SU-DHL-6 (cell line): ENCODE measurements at regions not wholly inside any gene's neighbourhood (a gene's known extent, or its start where the extent isn't known, plus 50 kb on each side); places are given as distances from the start of the nearest gene placed in this dataset.

ENCODE experiments used
- H2AFZ ChIP-seq: fragments of 200-600 bp; sonication (generic); 2 replicates; pipeline ENCODE4 v1.6.1; 2014; ENCODE audit warnings: low read depth, mild to moderate bottlenecking, moderate library complexity, mixed read lengths, antibody characterized with exemption, low read length; ENCODE audit not compliant: severe bottlenecking
- H3F3A ChIP-seq: fragments of 200-600 bp; shearing (Covaris generic); 2 replicates; pipeline ENCODE4 v1.6.0; 2016; ENCODE audit warnings: antibody characterized with exemption, mild to moderate bottlenecking; ENCODE audit not compliant: insufficient read depth
- H3K27ac ChIP-seq: fragments of 200-600 bp; sonication (generic); 2 replicates; pipeline ENCODE4 v1.5.1; 2016; ENCODE audit warnings: low read depth, mild to moderate bottlenecking, low read length, moderate library complexity, mixed read lengths
- H3K27me3 ChIP-seq: fragments of 200-600 bp; sonication (generic), shearing (Covaris generic); 2 replicates; pipeline ENCODE4 v1.6.0; 2014; ENCODE audit warnings: mild to moderate bottlenecking, low read length
- H3K36me3 ChIP-seq: fragments of 200-600 bp; sonication (generic); 2 replicates; pipeline ENCODE4 v1.6.1; 2014; ENCODE audit warnings: mild to moderate bottlenecking, low read length, mixed read lengths
- H3K4me2 ChIP-seq: fragments of 300-600, 200-600 bp; shearing (Covaris generic), sonication (generic); 2 replicates; pipeline ENCODE4 v1.6.0; 2014; ENCODE audit warnings: low read length, low read depth, mild to moderate bottlenecking; ENCODE audit not compliant: poor library complexity, severe bottlenecking
- H3K4me3 ChIP-seq: fragments of 200-600 bp; sonication (generic); 2 replicates; pipeline ENCODE4 v1.5.1; 2014; ENCODE audit warnings: antibody characterized with exemption, low read length, mild to moderate bottlenecking, mixed read lengths; ENCODE audit not compliant: insufficient read depth, poor library complexity, severe bottlenecking
- H3K79me2 ChIP-seq: fragments of 200-600 bp; sonication (generic); 2 replicates; pipeline ENCODE4 v1.6.1; 2014; ENCODE audit warnings: mild to moderate bottlenecking, low read length, moderate library complexity; ENCODE audit not compliant: insufficient read depth
- H3K9ac ChIP-seq: fragments of 200-600 bp; sonication (generic); 2 replicates; pipeline ENCODE4 v1.7.0; 2014; ENCODE audit warnings: mild to moderate bottlenecking, low read length
- H3K9me2 ChIP-seq: fragments of 200-600 bp; sonication (generic); replicated peaks from 2 replicates; pipeline ENCODE4 v1.6.1; 2014; ENCODE audit warnings: low read length; ENCODE audit not compliant: insufficient read depth
- H3K9me3 ChIP-seq: fragments of 200-600 bp; sonication (generic); 2 replicates; pipeline ENCODE4 v1.6.1; 2014; ENCODE audit warnings: low read length, mixed read lengths; ENCODE audit not compliant: insufficient read depth
- H4K20me1 ChIP-seq: fragments of 200-600 bp; sonication (generic); 2 replicates; pipeline ENCODE4 v1.6.1; 2014; ENCODE audit warnings: low read depth, mild to moderate bottlenecking, antibody characterized with exemption, low read length, moderate library complexity, mixed read lengths
- EZH2phosphoT487 ChIP-seq: fragments of 200-600 bp; sonication (generic), shearing (Covaris generic); conservative IDR thresholded peaks from 2 replicates; pipeline ENCODE4 v1.6.1; 2018; ENCODE audit warnings: mild to moderate bottlenecking, antibody characterized with exemption, low read length, moderate library complexity, mixed read lengths
- TF ChIP-seq, protein P1 (sequence below): fragments of 200-600 bp; sonication (generic); IDR thresholded peaks from one replicate; pipeline ENCODE4 v1.5.1; 2017; ENCODE audit warnings: antibody characterized with exemption, mild to moderate bottlenecking, low read length, moderate library complexity; ENCODE audit not compliant: insufficient read depth, poor library complexity, severe bottlenecking

DNA sequence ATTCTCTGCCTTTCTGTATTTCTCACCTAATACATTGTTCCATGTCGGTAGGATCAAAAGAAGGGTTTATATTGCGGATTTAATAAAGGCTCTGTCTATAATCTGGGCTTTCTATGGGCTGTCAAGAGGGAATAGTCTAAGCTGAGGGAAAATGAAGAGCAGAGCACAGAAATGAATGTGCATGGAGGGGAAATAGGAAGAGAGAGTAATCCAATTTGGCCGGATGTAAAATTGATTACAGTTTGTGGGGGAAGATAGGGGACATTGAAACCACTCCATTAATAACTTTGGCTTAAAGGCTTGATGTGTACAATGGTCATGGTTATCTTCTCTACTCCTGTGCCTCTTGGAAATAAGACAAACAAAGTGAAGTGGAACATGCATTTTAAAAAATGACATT is 334.2 kb upstream of the CDH8 start:
- no peak overlapping the region for H3K9ac ChIP-seq
- no peaks in the 10 kb centered on the region for H3F3A ChIP-seq
- no peak overlapping the region for H3K27ac ChIP-seq

DNA sequence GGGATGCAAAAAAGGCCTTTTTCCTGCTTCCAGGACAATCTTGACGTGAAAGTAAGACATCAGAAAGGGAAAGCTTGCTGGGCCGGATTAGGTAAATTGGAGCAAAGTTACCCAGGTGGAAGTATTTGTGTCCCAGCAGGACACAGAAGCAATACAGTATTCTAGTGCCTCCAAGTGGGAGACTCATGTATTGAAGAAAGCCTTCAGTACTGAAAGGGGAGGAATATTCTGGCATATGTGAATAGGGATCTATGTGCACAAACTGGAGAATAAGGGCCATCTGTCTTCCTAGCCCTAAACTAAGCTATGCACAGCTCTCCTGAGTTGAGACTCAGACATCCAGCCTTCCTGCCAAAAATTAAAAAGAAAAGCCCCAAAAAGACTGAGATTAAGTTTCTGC is 327.3 kb upstream of the CDH8 start:
- H3K79me2 ChIP-seq, result no peaks in the 10 kb centered on the region
- no peak for TF ChIP-seq EZH2phosphoT487
- TF ChIP-seq, protein P1, sequence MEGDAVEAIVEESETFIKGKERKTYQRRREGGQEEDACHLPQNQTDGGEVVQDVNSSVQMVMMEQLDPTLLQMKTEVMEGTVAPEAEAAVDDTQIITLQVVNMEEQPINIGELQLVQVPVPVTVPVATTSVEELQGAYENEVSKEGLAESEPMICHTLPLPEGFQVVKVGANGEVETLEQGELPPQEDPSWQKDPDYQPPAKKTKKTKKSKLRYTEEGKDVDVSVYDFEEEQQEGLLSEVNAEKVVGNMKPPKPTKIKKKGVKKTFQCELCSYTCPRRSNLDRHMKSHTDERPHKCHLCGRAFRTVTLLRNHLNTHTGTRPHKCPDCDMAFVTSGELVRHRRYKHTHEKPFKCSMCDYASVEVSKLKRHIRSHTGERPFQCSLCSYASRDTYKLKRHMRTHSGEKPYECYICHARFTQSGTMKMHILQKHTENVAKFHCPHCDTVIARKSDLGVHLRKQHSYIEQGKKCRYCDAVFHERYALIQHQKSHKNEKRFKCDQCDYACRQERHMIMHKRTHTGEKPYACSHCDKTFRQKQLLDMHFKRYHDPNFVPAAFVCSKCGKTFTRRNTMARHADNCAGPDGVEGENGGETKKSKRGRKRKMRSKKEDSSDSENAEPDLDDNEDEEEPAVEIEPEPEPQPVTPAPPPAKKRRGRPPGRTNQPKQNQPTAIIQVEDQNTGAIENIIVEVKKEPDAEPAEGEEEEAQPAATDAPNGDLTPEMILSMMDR, result no peak
- no peaks in the 10 kb centered on the region for H3K27me3 ChIP-seq
- H3K9me3 ChIP-seq, result no peaks in the 10 kb centered on the region
- no peak overlapping the region for H2AFZ ChIP-seq
- H3K9ac ChIP-seq, result no peak overlapping the region
- H3K4me2 ChIP-seq, result no peak overlapping the region
- no peak overlapping the region for H3K27ac ChIP-seq
- H3F3A ChIP-seq, result no peaks in the 10 kb centered on the region
- H3K36me3 ChIP-seq, result no peaks in the 10 kb centered on the region
- no peak overlapping the region for H3K4me3 ChIP-seq
- H3K9me2 ChIP-seq, result no peaks in the 10 kb centered on the region
- H4K20me1 ChIP-seq, result no peaks in the 10 kb centered on the region

More for the DNA sequence above, 334.2 kb upstream of the CDH8 start:
- Histone ChIP-seq H3K4me3 (no peak overlapping the region), H3K9me3 (no peaks in the 10 kb centered on the region), H3K79me2 (no peaks in the 10 kb centered on the region), H3K27me3 (no peaks in the 10 kb centered on the region), H3K36me3 (no peaks in the 10 kb centered on the region), H2AFZ (no peak overlapping the region), H3K4me2 (no peak overlapping the region), H4K20me1 (no peaks in the 10 kb centered on the region), H3K9me2 (no peaks in the 10 kb centered on the region)
- TF ChIP-seq, protein P1, result no peak
- TF ChIP-seq EZH2phosphoT487, result no peak

DNA sequence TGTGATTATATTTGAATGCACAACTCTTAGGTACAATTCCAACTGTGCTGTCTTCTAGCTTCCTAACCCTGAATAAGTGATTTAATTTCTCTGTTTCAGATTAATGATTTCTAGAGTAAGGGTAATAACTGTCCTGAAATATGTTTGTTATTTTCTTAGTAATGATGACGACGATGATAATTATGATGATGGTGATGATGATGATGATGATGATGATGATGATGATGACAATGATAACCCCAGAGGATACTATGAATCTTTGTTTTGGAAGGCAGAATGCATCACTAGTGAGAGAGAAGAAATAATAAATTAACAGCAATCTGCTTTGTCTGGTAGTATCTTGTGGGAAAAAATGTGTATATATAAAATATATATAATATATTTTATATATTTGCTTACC is 317.1 kb upstream of the CDH8 start:
- no peaks in the 10 kb centered on the region for H3F3A ChIP-seq

More for the DNA sequence above, 317.1 kb upstream of the CDH8 start:
- TF ChIP-seq, protein P1, result no peak
- Histone ChIP-seq H2AFZ (no peak overlapping the region), H3K9ac (no peak overlapping the region), H3K36me3 (no peaks in the 10 kb centered on the region), H3K27me3 (no peaks in the 10 kb centered on the region), H3K4me2 (no peak overlapping the region), H4K20me1 (no peaks in the 10 kb centered on the region), H3K4me3 (no peak overlapping the region), H3K9me3 (no peaks in the 10 kb centered on the region), H3K79me2 (no peaks in the 10 kb centered on the region), H3K9me2 (no peaks in the 10 kb centered on the region), H3K27ac (no peak overlapping the region)
